Uterus (tissue), 2 donors: ENCODE measurements at regions not wholly inside any gene's neighbourhood (a gene's known extent, or its start where the extent isn't known, plus 50 kb on each side); places are given as distances from the start of the nearest gene placed in this dataset.

Experiments
- CTCF ChIP-seq, 4 experiments: fragments of 200-600 bp in 2 of 4; fragments of 450-650 bp in 2 of 4; sonication (generic) in 2 of 4; IDR thresholded peaks; one replicate each; pipeline ENCODE4 v1.5.1; 2016 to 2019; ENCODE audit warnings: antibody characterized with exemption in 4 of 4, mild to moderate bottlenecking in 2 of 4, moderate library complexity in 1 of 4
- POLR2A ChIP-seq, 2 donors: fragments of 450-650 bp; IDR thresholded peaks; one replicate each; pipeline ENCODE4 v1.6.1; 2016; ENCODE audit warnings: antibody characterized with exemption in 2 of 2, mild to moderate bottlenecking in 1 of 2, moderate library complexity in 1 of 2

DNA sequence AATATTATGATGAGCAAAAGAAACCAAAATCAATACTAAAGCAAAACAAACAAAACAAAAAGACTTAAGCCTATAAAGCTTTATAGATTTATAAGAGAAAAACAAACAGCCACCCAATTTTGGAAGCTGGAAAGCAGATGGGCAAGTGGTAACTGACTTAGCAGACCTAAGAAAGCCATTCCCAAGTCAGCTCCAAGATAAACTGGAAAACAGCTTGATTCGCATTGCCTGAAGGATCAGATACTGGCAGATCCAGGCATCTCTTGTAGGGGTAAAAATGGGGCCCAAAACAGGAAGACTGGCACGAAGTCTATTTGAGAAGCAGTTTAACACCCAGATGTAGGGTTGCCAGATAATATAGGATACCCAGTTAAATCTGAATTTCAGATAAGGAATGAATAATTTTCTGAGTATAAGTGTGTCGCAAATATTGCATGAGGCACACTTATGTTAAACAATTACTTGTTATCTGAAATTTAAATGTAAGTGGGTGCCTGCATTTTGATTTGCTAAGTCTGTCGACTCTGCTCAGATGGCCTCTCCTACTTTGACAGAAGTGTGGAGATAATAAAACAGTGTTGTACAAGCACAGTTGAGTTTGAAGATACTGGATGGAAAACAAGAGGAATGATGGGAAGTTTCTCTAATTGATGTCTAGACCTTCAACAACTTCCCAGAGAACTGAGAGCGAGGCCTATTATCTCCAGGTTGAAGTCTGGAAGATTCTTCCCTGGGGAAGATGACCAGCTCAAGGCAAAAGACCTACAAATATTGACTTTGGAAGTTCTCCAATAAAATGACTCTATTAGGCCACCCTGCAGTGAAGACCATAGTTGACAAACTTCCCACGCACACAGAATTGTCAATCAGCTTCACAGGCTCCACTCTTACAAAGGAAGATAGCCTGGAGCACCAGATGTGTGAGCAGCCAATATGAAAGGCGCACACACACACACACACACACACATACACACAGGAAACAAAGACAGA lies 113.4 kb downstream of the FAM50B start:
- TF ChIP-seq CTCF (IDR thresholded peaks at IDR 0.05) (no peak), POLR2A (IDR thresholded peaks at IDR 0.05) (no peak)
